Endodermal cell (in vitro differentiated cells): ENCODE measurements at regions not wholly inside any gene's neighbourhood (a gene's known extent, or its start where the extent isn't known, plus 50 kb on each side); places are given as distances from the start of the nearest gene placed in this dataset.

Experiments
- DNase-seq: peaks from one replicate; pipeline ENCODE4 v3.0.0-alpha.2; 2017
- H3K27ac ChIP-seq: 2 replicates; pipeline ENCODE4 v1.5.1; 2013; ENCODE audit warnings: mild to moderate bottlenecking, low read depth, low read length, moderate library complexity
- H3K27me3 ChIP-seq: 2 replicates; pipeline ENCODE4 v1.6.1; 2013; ENCODE audit warnings: mild to moderate bottlenecking, low read length, moderate library complexity; ENCODE audit not compliant: insufficient read depth, control insufficient read depth, poor library complexity, severe bottlenecking
- H3K36me3 ChIP-seq: 2 replicates; pipeline ENCODE4 v1.7.0; 2013; ENCODE audit warnings: mild to moderate bottlenecking, low read length, moderate library complexity; ENCODE audit not compliant: control insufficient read depth, insufficient read depth
- H3K4me1 ChIP-seq: one replicate; pipeline ENCODE4 v1.7.0; 2013; ENCODE audit warnings: low read length; ENCODE audit not compliant: control insufficient read depth, insufficient read depth
- H3K4me3 ChIP-seq: 2 replicates; pipeline ENCODE4 v1.5.1; 2013; ENCODE audit warnings: mild to moderate bottlenecking, low read length, moderate library complexity
- H3K9ac ChIP-seq: 2 replicates; pipeline ENCODE4 v1.6.1; 2013; ENCODE audit warnings: mild to moderate bottlenecking, low read length, moderate library complexity; ENCODE audit not compliant: poor library complexity, severe bottlenecking; ENCODE audit errors: extremely low read depth
- H3K9me3 ChIP-seq: 2 replicates; pipeline ENCODE4 v1.6.1; 2013; ENCODE audit warnings: mild to moderate bottlenecking, low read length, moderate library complexity; ENCODE audit not compliant: control insufficient read depth
- H3K27ac Mint-ChIP-seq: 2 replicates; pipeline ENCODE4 v1.8.0; 2020; ENCODE audit warnings: mixed read lengths
- H3K27me3 Mint-ChIP-seq: 2 replicates; pipeline ENCODE4 v1.8.0; 2021; ENCODE audit warnings: mild to moderate bottlenecking, mixed read lengths; ENCODE audit not compliant: insufficient read depth
- H3K36me3 Mint-ChIP-seq: 2 replicates; pipeline ENCODE4 v1.8.0; 2020; ENCODE audit warnings: low read depth, mixed read lengths
- H3K4me1 Mint-ChIP-seq: 2 replicates; pipeline ENCODE4 v1.8.0; 2020; ENCODE audit warnings: mixed read lengths
- H3K4me3 Mint-ChIP-seq: 2 replicates; pipeline ENCODE4 v1.8.0; 2020; ENCODE audit warnings: mild to moderate bottlenecking, moderate library complexity, mixed read lengths
- H3K9me3 Mint-ChIP-seq: 2 replicates; pipeline ENCODE4 v1.8.0; 2020; ENCODE audit warnings: mild to moderate bottlenecking, mixed read lengths
- WGBS, 2 experiments: methylation state at CpG; one replicate each; pipeline versions ENCODE4 v1.1.5 to v1.1.7; 2013; ENCODE audit warnings: missing lambda C conversion rate in 2 of 2, mixed read lengths in 1 of 2; ENCODE audit not compliant: insufficient coverage in 1 of 2, insufficient read length in 1 of 2; 5-methylcytosine and 5-hydroxymethylcytosine counted together
- TF ChIP-seq, protein P1 (sequence below): fragments of 200-600 bp; sonication (generic); conservative IDR thresholded peaks from 2 replicates; pipeline ENCODE4 v1.5.0; 2021; ENCODE audit warnings: antibody characterized with exemption, mild to moderate bottlenecking

DNA sequence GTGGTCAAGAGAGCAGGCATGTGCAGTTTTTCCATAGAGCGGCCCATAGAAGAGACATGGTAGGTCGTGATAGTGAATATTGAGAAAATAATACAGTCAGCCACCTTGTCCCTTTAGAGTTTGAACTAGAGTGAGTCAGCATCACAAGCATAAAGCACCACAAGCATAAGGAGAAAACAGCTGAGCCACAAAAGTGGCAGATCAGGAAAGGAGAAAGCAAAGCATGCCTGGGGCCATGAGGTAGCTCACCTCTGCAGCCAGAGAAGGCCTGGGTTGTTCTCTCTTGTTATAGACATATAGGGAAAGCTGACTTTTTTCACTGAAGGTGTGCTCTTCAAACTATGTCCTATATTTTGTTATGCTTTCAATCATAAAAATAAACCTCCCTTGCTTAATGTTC is 879.0 kb downstream of the DSC3 start:
- Histone ChIP-seq H3K27ac (no peak overlapping the region), H3K36me3 (no peaks in the 10 kb centered on the region), H3K4me1 (no peaks in the 10 kb centered on the region), H3K9ac (no peak overlapping the region), H3K9me3 (no peaks in the 10 kb centered on the region), H3K4me3 (no peak overlapping the region), H3K27me3 (no peaks in the 10 kb centered on the region)
- Mint-ChIP-seq H3K4me1 (no peaks in the 10 kb centered on the region), H3K27me3 (no peaks in the 10 kb centered on the region), H3K27ac (no peak overlapping the region), H3K36me3 (no peaks in the 10 kb centered on the region), H3K4me3 (no peak overlapping the region), H3K9me3 (no peaks in the 10 kb centered on the region)
- WGBS, 2 experiments: 89 to 100% methylated on average over 2 of the region's 2 CpGs
- no peak for DNase-seq
- TF ChIP-seq, protein P1, sequence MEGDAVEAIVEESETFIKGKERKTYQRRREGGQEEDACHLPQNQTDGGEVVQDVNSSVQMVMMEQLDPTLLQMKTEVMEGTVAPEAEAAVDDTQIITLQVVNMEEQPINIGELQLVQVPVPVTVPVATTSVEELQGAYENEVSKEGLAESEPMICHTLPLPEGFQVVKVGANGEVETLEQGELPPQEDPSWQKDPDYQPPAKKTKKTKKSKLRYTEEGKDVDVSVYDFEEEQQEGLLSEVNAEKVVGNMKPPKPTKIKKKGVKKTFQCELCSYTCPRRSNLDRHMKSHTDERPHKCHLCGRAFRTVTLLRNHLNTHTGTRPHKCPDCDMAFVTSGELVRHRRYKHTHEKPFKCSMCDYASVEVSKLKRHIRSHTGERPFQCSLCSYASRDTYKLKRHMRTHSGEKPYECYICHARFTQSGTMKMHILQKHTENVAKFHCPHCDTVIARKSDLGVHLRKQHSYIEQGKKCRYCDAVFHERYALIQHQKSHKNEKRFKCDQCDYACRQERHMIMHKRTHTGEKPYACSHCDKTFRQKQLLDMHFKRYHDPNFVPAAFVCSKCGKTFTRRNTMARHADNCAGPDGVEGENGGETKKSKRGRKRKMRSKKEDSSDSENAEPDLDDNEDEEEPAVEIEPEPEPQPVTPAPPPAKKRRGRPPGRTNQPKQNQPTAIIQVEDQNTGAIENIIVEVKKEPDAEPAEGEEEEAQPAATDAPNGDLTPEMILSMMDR: no peak

DNA sequence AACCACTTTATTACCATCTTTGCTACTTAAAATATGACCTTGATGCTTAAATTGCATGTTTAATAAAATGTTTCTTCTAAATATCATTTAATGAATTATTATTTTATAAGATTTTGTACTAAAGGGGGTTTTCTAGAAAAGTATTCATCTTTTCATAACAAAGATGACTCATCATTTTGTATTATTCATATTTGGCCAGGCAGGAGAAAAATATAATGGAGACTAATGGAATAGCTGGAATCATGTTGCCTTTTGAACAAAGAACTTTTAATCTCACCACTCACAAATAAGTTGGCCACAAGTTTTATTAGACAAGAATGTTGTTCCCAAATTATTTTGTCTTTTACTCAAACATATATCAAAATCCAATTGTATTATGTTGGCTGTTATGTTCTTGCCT is 882.4 kb downstream of the DSC3 start:
- H3K36me3 Mint-ChIP-seq: no peaks in the 10 kb centered on the region
- Histone ChIP-seq H3K27me3 (no peaks in the 10 kb centered on the region), H3K36me3 (no peaks in the 10 kb centered on the region), H3K9me3 (no peaks in the 10 kb centered on the region), H3K4me3 (no peak overlapping the region), H3K27ac (no peak overlapping the region), H3K4me1 (no peaks in the 10 kb centered on the region), H3K9ac (no peak overlapping the region)
- no peaks in the 10 kb centered on the region for H3K27me3 Mint-ChIP-seq
- no peak overlapping the region for H3K27ac Mint-ChIP-seq
- no peaks in the 10 kb centered on the region for H3K4me1 Mint-ChIP-seq
- no peaks in the 10 kb centered on the region for H3K9me3 Mint-ChIP-seq
- DNase-seq: no peak
- no peak overlapping the region for H3K4me3 Mint-ChIP-seq
- TF ChIP-seq, protein P1: no peak

DNA sequence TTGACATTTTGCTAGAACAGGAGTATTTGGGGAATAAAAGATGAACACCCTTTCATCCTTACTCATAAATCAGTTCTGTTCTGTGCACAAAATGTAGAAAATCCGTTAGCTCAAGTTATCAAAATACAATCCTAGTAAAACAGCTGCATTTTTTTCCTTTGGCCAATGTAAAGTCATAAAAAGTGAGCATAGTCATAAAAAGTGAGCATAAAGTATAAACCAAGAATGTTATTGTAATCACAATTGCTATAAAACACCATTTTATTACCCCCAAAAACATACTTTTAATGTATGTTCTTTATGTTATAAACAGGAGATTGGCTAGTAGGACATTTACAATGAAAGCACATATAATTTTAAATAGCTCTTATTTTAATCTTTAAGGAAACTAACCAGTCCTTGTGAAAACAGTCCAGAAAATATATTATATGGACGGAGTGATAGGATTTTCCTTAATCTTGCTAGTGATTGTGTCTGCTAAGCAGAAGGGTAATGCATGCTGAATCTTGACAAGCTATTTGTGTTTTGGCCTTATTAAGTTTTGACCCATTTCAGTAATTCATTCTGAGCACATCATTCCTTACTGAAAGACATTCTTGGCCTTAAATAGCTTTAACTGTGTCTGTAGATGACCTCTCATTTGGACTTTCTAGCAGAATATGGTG is 891.8 kb downstream of the DSC3 start:
- H3K27ac ChIP-seq: no peak overlapping the region
- Mint-ChIP-seq H3K27ac (no peak overlapping the region), H3K4me3 (no peak overlapping the region), H3K36me3 (no peaks in the 10 kb centered on the region), H3K27me3 (no peaks in the 10 kb centered on the region), H3K4me1 (no peaks in the 10 kb centered on the region), H3K9me3 (no peaks in the 10 kb centered on the region)
- 83 to 100% methylated on average over 1 to 2 of the region's 2 CpGs for WGBS, 2 experiments
- no peaks in the 10 kb centered on the region for H3K36me3 ChIP-seq
- no peaks in the 10 kb centered on the region for H3K27me3 ChIP-seq
- DNase-seq: no peak
- no peaks in the 10 kb centered on the region for H3K9me3 ChIP-seq
- H3K9ac ChIP-seq: no peak overlapping the region
- H3K4me3 ChIP-seq: no peak overlapping the region
- TF ChIP-seq, protein P1: no peak
- H3K4me1 ChIP-seq: no peaks in the 10 kb centered on the region
